Left ventricle myocardium inferior (tissue), 1 donor: ENCODE measurements at regions not wholly inside any gene's neighbourhood (a gene's known extent, or its start where the extent isn't known, plus 50 kb on each side); places are given as distances from the start of the nearest gene placed in this dataset.

Source experiments
- DNase-seq: peaks from one replicate; pipeline ENCODE4 v3.0.0-alpha.2; 2020
- H3K27ac ChIP-seq: fragments of 200-600 bp; replicated peaks from 2 replicates; pipeline ENCODE4 v1.8.0; 2021
- H3K27me3 ChIP-seq: fragments of 200-600 bp; 2 replicates; pipeline ENCODE4 v1.8.0; 2021; ENCODE audit warnings: low read depth
- H3K36me3 ChIP-seq: fragments of 200-600 bp; 2 replicates; pipeline ENCODE4 v1.8.0; 2021
- H3K4me1 ChIP-seq: fragments of 200-600 bp; 2 replicates; pipeline ENCODE4 v1.8.0; 2021
- H3K4me3 ChIP-seq: fragments of 200-600 bp; 2 replicates; pipeline ENCODE4 v1.8.0; 2021; ENCODE audit warnings: mild to moderate bottlenecking, moderate library complexity
- H3K9me3 ChIP-seq: fragments of 200-600 bp; replicated peaks from 2 replicates; pipeline ENCODE4 v1.8.0; 2021
- intact Hi-C: fragments of 100-400 bp; cut with micrococcal nuclease; formaldehyde crosslinking; loops from one replicate; pipeline ENCODE4 v1.11.0; 2022
- TF ChIP-seq, protein P1 (sequence below): fragments of 200-600 bp; IDR thresholded peaks from 2 replicates; pipeline ENCODE4 v1.8.0; 2021; ENCODE audit warnings: antibody characterized with exemption, mild to moderate bottlenecking, borderline replicate concordance
- donor health status: DM: no; HTN: yes; CAD: no; lungs with severe emphysema.

DNA sequence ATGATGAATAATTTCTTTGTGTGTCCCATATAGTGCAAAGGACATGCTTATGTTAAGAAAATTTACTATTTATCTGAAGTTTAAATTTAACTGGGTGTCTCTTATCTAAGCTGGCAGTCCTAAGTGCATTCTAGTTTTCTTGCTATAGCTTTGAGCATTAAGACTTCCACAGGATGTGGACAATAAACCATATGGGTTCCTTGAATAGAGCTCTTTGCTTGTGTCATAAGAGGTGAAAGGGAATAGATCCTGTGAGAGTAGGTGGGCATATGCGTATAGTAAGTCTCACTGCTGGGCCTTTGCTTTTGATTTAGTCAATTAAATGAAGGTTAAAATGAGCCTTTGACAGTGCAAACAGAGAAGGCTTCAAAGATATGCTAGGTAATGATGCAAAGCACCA, 223.4 kb upstream of the GYPA start:
- Histone ChIP-seq H3K4me3 (no peak overlapping the region), H3K27ac (no peak overlapping the region), H3K27me3 (no peaks in the 10 kb centered on the region), H3K4me1 (no peaks in the 10 kb centered on the region), H3K36me3 (no peaks in the 10 kb centered on the region), H3K9me3 (no peaks in the 10 kb centered on the region)
- no peak for DNase-seq
- TF ChIP-seq, protein P1, sequence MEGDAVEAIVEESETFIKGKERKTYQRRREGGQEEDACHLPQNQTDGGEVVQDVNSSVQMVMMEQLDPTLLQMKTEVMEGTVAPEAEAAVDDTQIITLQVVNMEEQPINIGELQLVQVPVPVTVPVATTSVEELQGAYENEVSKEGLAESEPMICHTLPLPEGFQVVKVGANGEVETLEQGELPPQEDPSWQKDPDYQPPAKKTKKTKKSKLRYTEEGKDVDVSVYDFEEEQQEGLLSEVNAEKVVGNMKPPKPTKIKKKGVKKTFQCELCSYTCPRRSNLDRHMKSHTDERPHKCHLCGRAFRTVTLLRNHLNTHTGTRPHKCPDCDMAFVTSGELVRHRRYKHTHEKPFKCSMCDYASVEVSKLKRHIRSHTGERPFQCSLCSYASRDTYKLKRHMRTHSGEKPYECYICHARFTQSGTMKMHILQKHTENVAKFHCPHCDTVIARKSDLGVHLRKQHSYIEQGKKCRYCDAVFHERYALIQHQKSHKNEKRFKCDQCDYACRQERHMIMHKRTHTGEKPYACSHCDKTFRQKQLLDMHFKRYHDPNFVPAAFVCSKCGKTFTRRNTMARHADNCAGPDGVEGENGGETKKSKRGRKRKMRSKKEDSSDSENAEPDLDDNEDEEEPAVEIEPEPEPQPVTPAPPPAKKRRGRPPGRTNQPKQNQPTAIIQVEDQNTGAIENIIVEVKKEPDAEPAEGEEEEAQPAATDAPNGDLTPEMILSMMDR = no peak
- intact Hi-C loops = no loop called here

DNA sequence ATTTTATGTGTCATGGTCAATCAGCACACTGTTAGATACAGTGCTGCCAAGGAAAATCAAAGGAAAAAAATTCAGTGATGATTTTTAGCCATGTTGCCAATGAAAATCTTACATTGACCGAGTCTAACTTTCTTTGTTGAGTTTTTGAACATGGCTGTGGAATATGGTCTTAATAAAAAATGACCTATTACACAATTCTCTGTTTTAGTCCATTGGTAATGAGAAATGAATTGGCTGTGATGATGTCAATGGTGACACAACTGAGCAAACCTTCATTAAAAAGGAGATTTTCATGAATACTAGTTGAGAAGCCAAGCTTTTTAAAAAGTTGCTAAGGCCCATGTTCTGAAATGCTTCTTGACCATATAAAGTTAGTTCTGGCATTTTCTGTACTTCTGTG, 225.9 kb upstream of the GYPA start:
- TF ChIP-seq, protein P1 = no peak
- no peak for DNase-seq
- H3K27me3 ChIP-seq = no peaks in the 10 kb centered on the region
- H3K4me1 ChIP-seq = no peaks in the 10 kb centered on the region
- H3K9me3 ChIP-seq = no peaks in the 10 kb centered on the region
- no peak overlapping the region for H3K27ac ChIP-seq
- no peak overlapping the region for H3K4me3 ChIP-seq
- no peaks in the 10 kb centered on the region for H3K36me3 ChIP-seq
- intact Hi-C loops = no loop called here

DNA sequence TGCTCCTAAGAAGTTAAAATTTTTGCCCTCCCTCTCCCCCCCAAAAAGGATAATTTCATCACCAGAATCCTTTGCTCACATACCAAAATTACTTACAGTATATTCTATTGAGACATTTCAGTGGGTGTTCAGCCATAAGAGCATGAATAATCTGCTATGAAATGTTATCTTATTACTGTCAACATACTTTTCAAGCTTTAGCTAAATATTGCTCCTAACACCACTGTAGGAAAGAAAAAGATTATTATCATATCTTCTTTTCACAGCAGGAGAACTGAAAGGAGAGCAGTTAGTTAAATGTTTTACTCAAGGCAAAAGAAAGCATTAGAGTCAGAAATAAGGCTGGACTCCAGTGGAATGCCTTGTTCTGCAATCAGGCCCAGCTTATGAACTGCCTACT, 231.0 kb upstream of the GYPA start:
- H3K36me3 ChIP-seq = no peaks in the 10 kb centered on the region
- intact Hi-C loops = no loop called here
- peaks cover 3% of the 10 kb centered on the region for H3K27me3 ChIP-seq
- TF ChIP-seq, protein P1 = no peak
- no peaks in the 10 kb centered on the region for H3K4me1 ChIP-seq
- no peaks in the 10 kb centered on the region for H3K9me3 ChIP-seq
- no peak for DNase-seq
- no peak overlapping the region for H3K27ac ChIP-seq
- H3K4me3 ChIP-seq = no peak overlapping the region

DNA sequence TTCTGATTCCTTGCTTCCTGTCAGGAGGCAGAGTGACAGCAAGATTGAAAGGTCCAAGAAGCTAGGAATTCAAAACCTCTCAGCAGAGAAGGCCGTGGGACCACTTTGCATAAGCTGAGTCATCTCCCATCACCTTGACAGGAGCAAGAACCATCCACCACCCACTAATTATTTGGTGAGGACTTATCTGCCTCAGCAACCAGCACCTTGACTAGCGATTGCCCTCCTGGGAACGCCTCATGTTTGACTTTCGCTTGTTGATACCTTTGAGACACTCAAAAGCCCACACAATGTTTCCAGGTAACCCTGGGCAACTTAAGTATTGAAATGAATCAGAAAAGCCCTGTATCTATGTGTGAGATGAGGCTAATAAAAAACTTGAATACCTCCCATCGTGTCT, 233.5 kb upstream of the GYPA start:
- H3K27me3 ChIP-seq = peaks cover 3% of the 10 kb centered on the region
- no peak overlapping the region for H3K27ac ChIP-seq
- intact Hi-C loops = no loop called here
- H3K9me3 ChIP-seq = no peaks in the 10 kb centered on the region
- H3K4me1 ChIP-seq = no peaks in the 10 kb centered on the region
- H3K36me3 ChIP-seq = no peaks in the 10 kb centered on the region
- no peak overlapping the region for H3K4me3 ChIP-seq
- TF ChIP-seq, protein P1 = no peak
- no peak for DNase-seq

DNA sequence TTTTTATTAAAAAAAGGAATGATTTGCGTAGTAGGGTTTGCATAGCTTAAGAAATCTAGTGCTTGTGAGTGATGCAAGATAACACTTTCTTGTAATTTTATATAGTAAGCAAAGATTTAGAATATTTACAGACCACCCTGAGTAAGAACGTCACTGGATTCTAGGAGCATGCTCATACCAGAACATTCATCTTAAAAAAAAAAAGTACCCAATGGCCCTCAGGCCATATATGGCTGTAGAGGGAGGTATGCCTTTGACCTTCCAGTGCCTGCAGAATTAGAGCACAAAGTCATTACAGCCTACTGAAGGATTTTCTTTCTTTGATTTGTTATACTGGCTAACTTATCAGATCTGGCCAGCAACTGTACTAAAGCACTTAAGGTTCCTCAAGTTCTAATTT, 236.3 kb upstream of the GYPA start:
- Histone ChIP-seq H3K36me3 (no peaks in the 10 kb centered on the region), H3K27me3 (peaks cover 3% of the 10 kb centered on the region), H3K9me3 (no peaks in the 10 kb centered on the region), H3K4me1 (no peaks in the 10 kb centered on the region), H3K27ac (no peak overlapping the region), H3K4me3 (no peak overlapping the region)
- intact Hi-C loops = no loop called here
- TF ChIP-seq, protein P1 = no peak
- DNase-seq = no peak

DNA sequence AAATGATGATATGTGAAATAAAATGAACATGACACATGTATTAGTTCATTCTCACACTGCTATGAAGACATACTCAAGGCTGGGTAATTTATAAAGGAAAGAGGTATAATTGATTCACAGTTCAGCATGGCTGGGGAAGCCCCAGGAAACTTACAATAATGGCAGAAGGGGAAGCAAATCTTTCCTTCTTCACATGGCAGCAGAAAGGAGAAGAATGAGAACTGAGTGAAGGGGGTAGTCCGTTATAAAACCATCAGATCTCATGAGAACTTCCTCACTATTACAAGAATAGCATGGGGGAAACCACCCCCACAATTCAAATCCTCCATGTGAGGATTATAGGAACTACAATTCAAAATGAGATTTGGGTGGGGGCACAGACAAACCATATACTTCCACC, 243.9 kb upstream of the GYPA start:
- H3K4me1 ChIP-seq = no peaks in the 10 kb centered on the region
- TF ChIP-seq, protein P1 = no peak

More for the DNA sequence above, 243.9 kb upstream of the GYPA start:
- Histone ChIP-seq H3K4me3 (no peak overlapping the region), H3K27ac (no peak overlapping the region), H3K27me3 (no peaks in the 10 kb centered on the region), H3K36me3 (no peaks in the 10 kb centered on the region), H3K9me3 (peaks cover 36% of the 10 kb centered on the region)
- DNase-seq = no peak
- intact Hi-C loops = no loop called here
